Midbrain (tissue), 1 donor: ENCODE measurements at regions not wholly inside any gene's neighbourhood (a gene's known extent, or its start where the extent isn't known, plus 50 kb on each side); places are given as distances from the start of the nearest gene placed in this dataset.

Experiments used
- DNase-seq: peaks from one replicate; lab custom pipeline; 2025; lab: John Stamatoyannopoulos, UW

DNA sequence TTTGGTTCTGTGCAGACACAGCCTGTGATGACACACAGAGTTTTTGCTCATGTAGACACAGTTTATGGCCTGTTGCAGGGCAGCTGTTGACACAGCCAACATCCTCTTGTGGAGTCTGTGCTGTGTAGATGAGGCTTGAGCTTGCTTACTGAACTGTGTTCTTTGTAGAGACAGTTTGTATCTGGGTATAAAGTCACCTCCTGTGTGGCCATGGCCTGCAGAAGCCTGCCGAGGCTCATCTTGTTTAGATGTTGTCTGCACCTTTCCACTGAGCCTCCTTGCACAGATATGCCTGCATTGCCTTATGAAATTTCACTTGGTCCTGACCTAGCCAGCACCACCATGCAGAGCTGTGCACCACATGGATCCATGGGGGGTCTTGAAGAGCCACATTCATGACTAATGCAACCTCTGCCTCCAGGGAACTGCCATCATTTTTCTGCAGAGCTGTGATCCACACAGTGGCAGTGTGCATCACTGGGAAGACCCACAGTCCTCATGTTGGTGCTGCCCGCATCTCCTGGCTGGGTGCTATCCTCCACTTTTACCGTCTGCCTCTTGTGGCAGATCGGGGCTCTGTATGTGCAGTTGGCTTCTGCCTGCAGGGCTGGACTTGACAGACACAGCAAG is 198.0 kb upstream of the MAMLD1 start:
- no peak for DNase-seq

DNA sequence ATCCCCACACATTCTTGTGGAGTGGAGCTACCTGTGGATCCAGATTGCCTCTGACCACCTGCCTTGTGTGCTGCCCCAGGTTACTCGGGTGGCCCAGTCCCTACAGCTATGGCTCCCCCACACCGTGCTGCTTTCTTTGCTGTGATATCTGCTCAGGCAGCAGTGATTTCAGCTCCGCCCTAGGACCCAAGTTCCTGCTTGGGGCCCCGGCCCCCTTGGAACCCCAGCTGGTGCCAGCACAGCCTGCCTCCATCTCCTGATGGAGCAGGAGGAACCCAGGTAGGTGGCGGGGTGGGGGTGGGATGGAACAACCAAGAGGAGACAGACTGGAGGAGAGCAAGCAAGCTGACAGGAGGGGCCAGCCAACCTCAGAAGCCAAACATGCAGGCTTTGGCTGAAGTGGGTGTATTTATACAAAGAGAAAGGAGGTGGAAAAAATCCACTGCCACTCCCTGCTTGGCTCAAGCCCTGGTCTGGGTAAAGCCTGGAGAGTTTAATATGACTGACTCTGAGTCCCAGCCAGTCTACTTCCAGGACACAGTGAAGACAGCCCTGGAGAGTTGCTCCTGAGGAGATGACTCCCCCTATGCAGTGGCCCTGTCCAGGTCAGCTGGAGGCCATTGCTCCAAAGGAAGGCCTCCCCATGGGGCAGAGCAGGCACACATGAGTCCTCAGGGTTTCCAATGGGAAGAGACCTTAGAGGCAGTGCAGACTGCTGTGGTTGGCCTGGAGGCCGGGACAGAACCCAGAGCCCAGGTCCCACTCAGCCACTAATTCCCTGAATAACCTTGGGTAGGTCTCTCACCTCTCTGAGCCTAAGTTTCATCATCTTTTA is 197.1 kb upstream of the MAMLD1 start:
- DNase-seq = no peak

DNA sequence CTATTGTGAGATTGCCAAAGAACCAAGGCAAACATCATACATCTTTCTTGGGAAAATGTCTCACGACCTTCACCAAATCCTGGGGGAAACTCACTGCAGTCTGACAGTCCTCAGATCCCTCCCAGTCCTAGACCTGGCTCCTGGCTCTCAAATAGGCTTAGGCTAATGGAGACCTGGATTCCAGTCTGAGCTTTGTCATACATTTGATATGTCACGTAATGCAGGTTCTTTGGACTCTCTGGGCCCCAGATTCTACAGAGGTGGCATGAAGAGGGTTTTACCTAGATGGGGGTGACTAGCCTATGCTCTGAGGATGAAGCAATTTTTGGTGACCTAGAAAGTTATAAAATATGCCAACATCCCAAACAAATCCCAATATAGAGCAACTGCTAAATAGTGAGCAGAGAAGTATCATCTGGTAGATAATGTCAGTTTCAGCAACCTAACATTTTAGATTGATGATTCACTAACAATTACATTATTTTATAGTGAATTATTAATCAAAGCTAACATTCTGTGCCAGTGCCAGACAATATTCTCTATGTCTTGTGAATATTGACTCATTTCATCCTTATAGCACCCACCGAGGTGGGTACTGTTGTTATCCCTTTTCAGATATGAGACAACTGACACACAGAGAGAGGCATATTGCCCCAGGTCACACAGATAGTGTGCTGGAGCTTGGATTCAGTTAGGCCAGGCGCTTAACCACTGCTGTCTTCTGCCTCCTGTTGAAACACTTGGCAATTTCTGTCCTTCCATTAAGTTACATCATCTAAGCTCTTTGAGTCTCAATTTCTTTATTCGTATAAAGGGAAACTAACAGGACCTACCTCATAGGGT is 195.4 kb upstream of the MAMLD1 start:
- no peak for DNase-seq

DNA sequence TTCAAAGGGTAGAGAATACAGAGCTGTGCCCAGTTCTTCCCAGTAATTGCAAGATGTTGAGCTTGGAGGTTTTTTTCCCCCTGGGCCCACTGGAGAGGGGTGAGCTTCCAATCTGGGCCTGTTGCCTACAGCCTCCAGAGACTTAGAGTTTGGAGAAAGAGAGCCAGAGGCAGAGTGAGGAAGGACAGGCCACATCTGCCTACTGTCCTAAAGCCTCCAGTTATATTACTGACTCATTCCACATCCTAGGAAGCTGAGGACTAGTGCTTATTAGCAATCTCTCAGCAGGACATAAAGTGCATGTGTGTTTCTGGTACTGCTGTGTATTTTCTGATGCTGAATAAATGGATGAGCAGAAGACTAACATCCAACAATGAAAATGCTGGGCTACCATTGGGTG is 181.0 kb upstream of the MAMLD1 start:
- DNase-seq = no peak

DNA sequence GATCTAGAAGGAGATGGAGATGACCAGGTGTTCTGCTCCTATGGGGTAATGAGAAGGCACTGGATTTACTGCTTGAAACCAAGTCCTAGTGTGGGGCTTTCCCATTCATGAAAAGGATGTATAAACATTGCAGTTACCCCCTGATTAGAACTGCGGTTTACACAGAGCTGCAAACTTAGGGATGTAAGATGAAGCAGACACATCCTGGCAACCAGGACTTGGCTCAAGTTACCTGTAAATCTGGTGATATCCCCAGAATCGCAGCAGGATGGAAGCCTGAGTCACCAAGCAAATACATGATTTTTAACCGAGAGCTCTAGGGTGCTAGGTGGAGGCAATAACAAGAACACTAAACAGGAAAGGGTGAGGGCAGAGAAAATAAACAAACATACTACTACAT is 178.6 kb upstream of the MAMLD1 start:
- no peak for DNase-seq

DNA sequence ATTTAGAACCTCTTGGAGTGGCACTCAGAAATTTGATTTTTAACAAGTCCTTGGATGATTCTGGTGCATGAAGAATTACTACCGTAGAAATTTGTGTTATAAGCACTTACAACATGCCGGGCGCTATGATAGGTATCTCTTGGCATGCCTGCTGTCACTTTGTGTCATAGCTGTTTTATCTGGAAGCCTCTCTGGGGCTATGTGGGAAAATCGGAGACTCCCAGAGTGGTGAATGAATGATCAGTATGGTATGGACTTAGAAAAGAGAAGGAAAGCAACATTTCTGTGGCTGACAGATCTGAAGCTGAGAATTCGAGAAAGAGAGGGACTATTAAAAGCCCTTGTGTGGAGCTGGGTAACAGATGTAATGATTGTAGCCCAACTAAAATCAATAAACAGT is 177.4 kb upstream of the MAMLD1 start:
- no peak for DNase-seq

DNA sequence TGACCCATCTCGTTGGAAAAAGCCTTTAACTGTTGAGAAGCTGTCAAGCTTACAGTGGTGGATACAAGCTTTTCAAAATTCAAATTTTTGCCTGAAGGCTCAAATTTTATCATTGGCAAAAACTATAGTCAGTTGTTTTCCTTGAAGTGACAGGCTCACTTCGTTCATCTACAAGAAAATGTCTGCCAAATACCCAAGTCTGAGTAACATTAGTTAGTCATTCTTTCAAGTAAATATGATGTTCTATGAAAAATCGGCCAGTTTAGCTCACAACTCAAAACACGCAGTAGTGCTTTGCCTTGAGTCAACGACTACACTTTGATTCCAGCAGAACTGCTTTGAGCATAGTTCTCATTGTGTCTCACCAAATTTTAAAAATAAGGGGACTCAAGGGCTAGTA is 170.3 kb upstream of the MAMLD1 start:
- no peak for DNase-seq

DNA sequence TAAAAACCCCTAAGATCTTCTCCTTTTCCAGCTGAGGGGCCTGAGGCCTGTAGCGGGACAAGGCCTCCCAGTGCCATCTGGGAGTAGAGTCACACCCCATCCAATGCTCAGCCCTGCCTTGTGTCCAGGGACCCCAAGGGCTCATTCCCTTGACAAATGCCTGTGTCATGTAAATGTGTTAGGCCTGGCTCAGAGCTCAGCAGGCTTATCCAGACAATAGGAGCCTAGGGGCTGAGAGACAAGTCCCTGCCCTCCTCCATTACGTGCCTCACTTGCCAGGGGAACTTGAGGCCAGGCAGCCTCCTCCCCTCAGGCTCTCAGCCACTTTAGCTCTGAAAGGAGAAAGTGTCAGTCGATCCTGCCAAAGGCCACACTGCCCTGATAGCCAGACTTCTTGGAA is 166.8 kb upstream of the MAMLD1 start:
- no peak for DNase-seq

DNA sequence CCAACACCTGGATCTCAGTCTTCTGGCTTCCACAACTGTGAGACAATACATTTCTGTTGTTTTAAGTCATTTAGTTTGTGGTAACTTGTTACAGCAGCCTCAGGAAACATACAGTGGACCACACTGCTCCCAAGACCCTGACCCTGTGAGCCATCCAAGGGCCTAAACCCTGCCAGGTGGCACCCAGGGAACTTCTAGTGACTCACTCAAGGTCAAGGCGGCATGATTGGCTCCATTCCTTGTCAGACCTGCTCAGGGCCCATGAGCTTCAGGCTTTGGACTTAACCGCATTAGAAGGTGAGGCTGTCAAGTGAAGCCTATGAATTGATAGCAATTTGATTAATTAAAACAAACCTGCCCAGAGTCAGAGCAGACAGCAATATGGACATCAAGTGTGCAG is 165.7 kb upstream of the MAMLD1 start:
- no peak for DNase-seq

DNA sequence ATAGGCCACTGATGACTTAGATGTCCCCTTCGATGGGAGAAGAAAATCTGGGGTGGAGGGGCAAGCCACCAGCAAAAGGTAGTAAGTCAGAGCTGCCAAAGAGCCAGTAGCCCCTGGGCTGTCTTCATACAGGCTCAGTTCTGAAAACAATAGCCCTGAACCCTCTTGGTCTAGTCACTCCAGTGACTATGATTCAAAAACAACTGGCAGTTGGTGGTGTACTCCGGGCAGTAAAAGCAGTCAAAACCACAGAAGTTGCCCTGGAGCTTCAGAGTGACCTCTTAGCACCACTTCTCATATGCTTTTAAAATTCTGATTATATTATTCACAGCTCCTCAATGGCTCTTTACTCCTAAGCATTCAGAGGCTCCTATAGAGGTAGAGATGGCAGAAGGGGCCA is 164.3 kb upstream of the MAMLD1 start:
- no peak for DNase-seq

DNA sequence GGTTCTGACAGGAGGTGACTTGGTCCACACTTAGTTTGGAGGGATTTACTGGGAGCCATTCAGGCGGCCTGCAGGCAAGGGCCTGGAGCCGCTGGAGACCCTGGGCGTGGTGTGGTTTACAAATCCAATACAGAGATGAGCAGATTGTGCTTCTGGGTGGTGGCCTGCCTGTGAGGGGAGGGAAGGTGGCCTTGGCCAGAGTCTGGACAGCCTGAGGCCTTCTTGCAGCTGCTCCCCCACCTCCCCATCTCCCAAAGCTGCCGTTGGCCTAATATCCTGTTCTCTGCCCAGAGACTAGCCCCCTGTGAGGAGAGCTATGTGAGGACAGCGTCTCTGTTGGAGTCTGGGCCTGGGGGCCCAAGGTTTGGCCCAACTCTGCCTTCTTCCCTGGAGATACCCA is 163.9 kb upstream of the MAMLD1 start:
- DNase-seq = no peak

DNA sequence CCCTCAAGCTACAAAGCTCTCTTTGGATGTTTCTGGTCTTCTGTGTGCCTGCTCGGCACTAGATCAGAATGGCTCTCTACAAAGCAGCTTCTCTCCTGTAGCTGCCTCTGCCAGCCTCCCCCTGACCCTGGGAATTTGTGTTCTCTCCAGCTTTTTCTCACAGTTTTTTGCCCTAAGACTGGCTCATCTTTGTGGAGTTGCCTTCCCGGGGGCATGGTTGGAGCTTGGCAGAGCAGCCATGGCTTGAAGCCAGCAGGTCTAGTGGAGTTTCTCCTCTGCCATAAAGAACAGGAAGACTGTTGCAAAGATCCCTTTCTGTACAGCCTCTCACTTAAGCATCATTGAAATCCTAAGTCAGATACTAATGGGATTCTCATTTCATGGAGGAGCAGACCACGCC is 163.3 kb upstream of the MAMLD1 start:
- no peak for DNase-seq

DNA sequence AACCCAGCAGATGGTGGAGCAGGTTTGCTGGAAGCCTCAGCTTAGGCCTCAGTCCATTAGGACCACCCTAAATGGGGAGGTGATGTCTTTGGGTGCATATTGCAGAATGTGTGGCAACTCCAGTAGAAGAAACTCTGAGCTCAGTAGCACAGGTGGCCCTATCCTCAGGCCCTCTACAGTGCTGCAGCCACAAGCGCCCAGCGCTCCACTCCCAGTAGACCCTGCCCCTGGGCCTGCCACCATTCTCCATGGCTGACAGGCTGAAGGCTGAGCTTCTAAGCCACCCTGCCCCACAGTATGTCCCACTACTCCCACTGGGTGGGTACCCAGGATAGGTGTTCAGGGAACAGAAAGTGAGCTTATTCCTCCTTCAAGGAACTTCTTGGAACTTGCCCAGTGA is 162.8 kb upstream of the MAMLD1 start:
- no peak for DNase-seq

DNA sequence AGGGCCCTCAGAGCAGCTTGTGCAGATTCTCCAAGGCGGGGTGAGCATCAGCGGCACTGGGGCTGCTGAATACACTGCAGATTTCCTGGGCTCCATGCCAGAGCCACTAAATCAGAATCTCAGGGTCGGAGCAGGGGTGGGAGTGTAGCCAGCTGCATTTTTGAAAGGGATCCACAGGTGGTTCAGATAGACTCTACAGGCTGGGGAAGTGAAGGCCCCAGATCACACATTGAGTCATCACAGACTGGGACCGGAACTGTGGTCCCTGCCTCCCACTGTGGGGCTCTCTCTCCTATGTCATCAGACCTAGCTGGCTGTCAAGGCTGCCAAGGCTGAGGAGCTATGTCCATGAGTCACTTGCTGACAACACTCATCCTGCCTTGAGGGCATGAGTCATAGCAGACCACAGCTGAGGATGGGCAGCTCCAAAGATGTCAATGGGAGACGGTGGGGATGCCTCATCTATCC is 162.3 kb upstream of the MAMLD1 start:
- DNase-seq = no peak

DNA sequence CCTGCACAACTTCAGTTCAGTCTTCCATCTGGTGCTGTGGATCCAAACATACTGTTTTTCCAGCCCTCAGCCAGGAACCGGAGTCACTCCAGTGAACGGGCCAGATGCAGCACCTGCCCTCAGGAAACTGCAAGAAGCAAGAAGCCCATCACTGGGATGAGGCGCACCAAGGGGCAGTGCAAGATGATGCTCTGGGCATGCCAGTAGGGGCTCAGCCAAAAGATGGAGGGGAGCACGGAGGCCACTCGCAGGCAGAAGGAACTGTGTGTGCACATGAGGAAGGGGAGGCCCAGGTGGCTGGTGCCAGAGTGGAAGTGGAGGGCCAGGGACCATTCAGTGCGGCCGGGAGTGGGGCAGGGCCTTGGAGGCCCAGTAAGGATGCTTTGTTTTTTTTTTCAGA is 161.7 kb upstream of the MAMLD1 start:
- no peak for DNase-seq

DNA sequence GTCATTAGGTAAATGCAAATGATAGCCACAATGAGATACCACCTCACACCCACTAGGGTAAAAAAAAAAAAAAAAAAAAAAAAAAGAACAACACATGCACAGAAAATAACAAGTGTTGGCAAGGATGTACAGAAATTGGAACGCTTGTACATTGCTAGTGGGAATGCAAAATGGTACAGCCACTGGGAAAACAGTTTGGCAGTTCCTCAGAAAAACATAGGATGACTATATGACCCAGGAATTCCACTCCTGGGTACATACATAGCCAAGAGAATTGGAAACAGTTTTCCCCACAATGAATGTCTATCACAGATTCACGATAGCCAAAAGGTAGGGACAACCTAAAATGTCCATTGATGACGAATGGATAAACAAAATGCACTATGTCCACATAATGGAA is 161.3 kb upstream of the MAMLD1 start:
- no peak for DNase-seq

DNA sequence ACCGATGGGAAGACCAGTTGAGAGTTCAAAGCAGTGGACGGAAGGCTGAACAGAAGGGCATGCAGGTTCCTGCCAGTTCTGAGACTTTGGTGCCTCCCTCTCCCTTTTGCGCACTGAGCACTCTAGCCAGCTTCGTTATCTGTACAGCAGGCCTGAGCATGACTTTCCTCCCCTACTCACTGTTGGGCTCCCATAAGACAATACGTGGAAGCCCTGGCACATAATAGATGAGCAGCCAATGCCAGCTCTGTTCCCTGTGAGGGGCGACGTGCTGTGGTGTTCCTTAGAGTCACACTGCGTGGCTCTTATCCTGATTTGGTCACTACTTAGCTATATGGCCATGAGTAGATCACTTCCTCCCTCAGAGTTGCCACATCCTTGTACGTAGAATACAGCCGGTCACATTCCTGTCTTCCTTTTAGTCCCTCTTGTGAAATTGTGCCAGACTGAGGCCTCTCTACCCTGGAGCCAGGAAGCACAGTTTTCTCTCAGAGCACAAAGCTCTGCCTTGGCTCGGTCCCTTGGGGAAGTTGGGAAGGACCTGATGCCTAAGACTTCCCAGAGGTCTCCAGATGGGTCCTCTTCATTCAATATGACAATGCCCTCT is 160.4 kb upstream of the MAMLD1 start:
- no peak for DNase-seq

DNA sequence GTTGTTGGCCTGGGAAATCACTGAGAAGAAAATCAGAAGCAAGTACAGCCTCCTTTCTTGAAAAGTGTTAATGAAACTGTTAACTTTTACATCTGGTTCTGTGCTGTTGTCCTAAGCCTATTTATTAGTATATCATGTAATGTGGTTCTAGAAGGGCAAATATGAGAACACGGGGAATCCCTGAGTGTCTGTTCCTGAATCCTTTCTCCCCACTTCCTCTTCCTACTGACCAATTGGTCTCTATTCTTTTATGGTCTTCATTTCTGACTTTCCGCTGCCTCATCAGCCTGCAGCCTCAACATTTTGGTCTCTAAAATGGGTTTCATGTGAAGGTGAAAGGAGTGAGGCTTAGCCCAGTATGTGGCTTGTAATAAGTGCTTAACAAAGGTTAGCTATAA is 159.9 kb upstream of the MAMLD1 start:
- no peak for DNase-seq

DNA sequence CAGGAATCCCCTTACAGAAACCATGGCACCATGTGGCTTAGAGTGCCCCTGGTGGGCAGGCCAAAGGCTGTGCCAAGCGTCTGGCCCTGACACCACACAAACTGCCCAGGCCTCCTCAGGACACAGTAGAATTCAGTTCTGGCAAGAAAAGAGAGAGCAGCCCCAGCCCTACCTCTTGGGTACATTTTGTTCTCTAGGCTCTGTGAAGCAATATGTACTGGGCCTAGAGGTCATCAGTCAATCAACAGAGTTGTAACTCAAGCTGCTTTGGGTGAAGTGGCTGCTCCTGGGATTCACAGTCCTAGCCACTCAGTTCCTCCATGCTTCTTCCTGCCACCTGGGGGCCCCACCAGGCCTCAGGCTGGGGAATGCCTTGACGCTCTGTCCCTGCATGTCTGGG is 158.1 kb upstream of the MAMLD1 start:
- DNase-seq = no peak

DNA sequence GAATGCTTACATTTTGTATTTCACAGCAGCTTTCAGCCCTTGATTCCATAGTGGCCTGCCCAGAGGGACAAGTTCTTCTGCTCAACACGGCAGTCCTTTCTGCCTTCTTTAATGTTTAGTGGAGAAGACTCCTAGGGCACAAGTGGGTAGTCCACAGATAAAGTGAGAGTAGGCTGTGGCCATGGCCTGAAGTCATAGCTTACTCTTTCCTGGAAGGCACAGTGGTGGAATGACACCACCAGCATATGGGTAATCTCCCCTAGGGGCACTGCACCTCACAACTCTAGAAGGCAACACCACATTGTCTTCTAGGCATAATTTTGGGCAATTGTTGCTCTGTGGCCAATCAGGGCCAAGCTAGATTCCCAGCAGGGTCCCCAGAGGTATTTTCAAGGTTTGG is 155.4 kb upstream of the MAMLD1 start:
- no peak for DNase-seq

DNA sequence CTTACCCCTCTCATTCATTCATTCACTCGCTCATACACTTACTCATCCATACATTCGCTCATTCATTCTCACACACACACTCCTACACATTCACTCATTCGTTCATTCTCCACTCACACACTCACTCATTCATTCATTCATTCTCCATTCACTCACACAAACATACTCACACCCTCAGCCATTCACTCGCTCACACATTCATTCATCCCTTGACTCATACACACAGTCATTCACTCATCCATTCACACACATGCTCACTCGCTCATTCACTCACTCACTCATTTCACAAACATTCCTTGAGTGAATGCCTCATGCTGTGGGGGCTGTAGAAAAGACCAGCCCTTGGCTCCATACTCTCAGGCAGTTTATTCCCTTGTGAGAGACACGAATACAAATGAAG is 151.1 kb upstream of the MAMLD1 start:
- DNase-seq = no peak

DNA sequence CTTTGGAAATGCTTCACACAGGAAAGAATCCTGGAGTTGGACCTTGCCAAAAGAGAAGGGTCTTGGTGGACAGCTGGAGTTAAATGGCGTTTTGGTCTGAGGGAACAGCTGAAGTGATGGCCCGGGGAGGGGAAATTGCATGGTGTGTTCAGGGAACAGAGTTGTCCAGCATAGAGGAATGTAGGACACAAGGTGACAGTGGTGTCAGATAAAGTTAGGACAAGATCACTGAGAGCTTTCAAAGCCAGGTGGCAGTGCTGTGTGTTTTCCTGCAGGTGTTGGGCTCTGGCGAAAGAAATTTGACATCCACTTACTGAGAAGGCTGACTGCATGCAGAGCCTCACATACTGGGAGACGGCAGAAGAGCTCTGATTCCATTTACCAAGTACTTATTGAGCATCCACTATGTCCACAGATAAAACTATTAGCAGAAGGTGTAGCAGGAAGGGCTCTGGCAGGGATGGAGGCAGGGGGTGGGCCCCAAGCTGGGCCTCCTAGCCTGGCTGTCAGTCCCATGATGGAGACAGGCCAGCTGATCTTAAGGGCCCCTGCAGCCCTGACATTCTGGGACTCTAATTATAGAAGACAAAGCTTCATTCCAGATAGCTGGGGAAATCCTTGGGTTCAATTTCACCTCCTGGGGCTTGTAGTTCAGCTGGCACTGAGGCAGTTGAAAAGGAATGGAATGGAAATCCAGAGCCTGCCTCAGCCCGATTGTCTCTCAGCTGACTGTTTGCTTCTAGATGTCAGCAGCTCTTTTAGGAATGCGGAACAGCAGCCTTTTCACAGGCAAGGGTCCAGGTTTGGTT is 150.2 kb upstream of the MAMLD1 start:
- no peak for DNase-seq
